ENCODE measurements at regions not wholly inside any gene's neighbourhood (a gene's known extent, or its start where the extent isn't known, plus 50 kb on each side); places are given as distances from the start of the nearest gene placed in this dataset.

GRCh38 chr11:92349486-92350156 is 125.0 kb downstream of the FAT3 start:
- H3K27ac ChIP-seq: no peak overlapping the region
- no peak for TF ChIP-seq ZFX (IDR thresholded peaks at IDR 0.05; ENCODE audit: borderline replicate concordance)
- TF ChIP-seq CTCF (IDR thresholded peaks at IDR 0.05): no peak

- no peak overlapping the region for H3K27ac ChIP-seq
- TF ChIP-seq CTCF (IDR thresholded peaks at IDR 0.05) (no peak), ZFX (IDR thresholded peaks at IDR 0.05; ENCODE audit: borderline replicate concordance) (no peak)
Observed at GRCh38 chr11:92357344-92357743, 132.7 kb downstream of the FAT3 start.

GRCh38 chr11:92357841-92358240 is 133.2 kb downstream of the FAT3 start:
- H3K27ac ChIP-seq: no peak overlapping the region

GRCh38 chr11:92361551-92361950 is 136.9 kb downstream of the FAT3 start:
- no peak overlapping the region for H3K27ac ChIP-seq
- TF ChIP-seq CTCF (IDR thresholded peaks at IDR 0.05) (no peak), ZFX (IDR thresholded peaks at IDR 0.05; ENCODE audit: borderline replicate concordance) (no peak)

More at GRCh38 chr11:92357841-92358240, 133.2 kb downstream of the FAT3 start:
- TF ChIP-seq CTCF (IDR thresholded peaks at IDR 0.05) (no peak), ZFX (IDR thresholded peaks at IDR 0.05; ENCODE audit: borderline replicate concordance) (no peak)

- TF ChIP-seq ZFX (IDR thresholded peaks at IDR 0.05; ENCODE audit: borderline replicate concordance): no peak
- no peak for TF ChIP-seq CTCF (IDR thresholded peaks at IDR 0.05)
- H3K27ac ChIP-seq: no peak overlapping the region
Observed at GRCh38 chr11:92362989-92363388, 138.4 kb downstream of the FAT3 start.

GRCh38 chr11:92364177-92364576 is 139.6 kb downstream of the FAT3 start:
- TF ChIP-seq ZFX (IDR thresholded peaks at IDR 0.05; ENCODE audit: borderline replicate concordance): no peak
- TF ChIP-seq CTCF (IDR thresholded peaks at IDR 0.05): no peak
- no peak overlapping the region for H3K27ac ChIP-seq

GRCh38 chr11:92376146-92376599 is 151.6 kb downstream of the FAT3 start:
- TF ChIP-seq CTCF (IDR thresholded peaks at IDR 0.05): no peak
- no peak for TF ChIP-seq ZFX (IDR thresholded peaks at IDR 0.05; ENCODE audit: borderline replicate concordance)
- no peak overlapping the region for H3K27ac ChIP-seq
